ENCODE measurements at regions not wholly inside any gene's neighbourhood (a gene's known extent, or its start where the extent isn't known, plus 50 kb on each side); places are given as distances from the start of the nearest gene placed in this dataset.

GRCh38 chr2:194591192-194591591 lies 1065.8 kb upstream of the SLC39A10 start:
- TF ChIP-seq POLR2A (IDR thresholded peaks at IDR 0.05; ENCODE audit: low read length) = no peak
- no peak for TF ChIP-seq JUN (IDR thresholded peaks at IDR 0.05)
- no peak for TF ChIP-seq CTCF (IDR thresholded peaks at IDR 0.05)
